ENCODE measurements at regions not wholly inside any gene's neighbourhood (a gene's known extent, or its start where the extent isn't known, plus 50 kb on each side); places are given as distances from the start of the nearest gene placed in this dataset.

GRCh38 chr17:17398188-17398942 lies 78.4 kb upstream of the MED9 start:
- DNase-seq (ENCODE audit: low read depth), result no peak
- in situ Hi-C loops (cut with HindIII; ENCODE audit: low pct_unique_long_range_greater_than_20kb, low sequenced_read_pairs), result no loop called here

- in situ Hi-C loops (cut with HindIII; ENCODE audit: low pct_unique_long_range_greater_than_20kb, low sequenced_read_pairs), result no loop called here
- no peak for DNase-seq (ENCODE audit: low read depth)
Observed at GRCh38 chr17:17398943-17399926, 77.6 kb upstream of the MED9 start.

GRCh38 chr17:17400070-17400469 lies 76.7 kb upstream of the MED9 start:
- no peak for DNase-seq (ENCODE audit: low read depth)
- in situ Hi-C loops (cut with HindIII; ENCODE audit: low pct_unique_long_range_greater_than_20kb, low sequenced_read_pairs), result no loop called here

- DNase-seq (ENCODE audit: low read depth), result no peak
- in situ Hi-C loops (cut with HindIII; ENCODE audit: low pct_unique_long_range_greater_than_20kb, low sequenced_read_pairs), result no loop called here
Observed at GRCh38 chr17:17400566-17401184, 76.1 kb upstream of the MED9 start.

GRCh38 chr17:17401271-17401781 lies 75.5 kb upstream of the MED9 start:
- in situ Hi-C loops (cut with HindIII; ENCODE audit: low pct_unique_long_range_greater_than_20kb, low sequenced_read_pairs), result no loop called here
- peak; percentile 13 for DNase-seq (ENCODE audit: low read depth)

- no peak for DNase-seq (ENCODE audit: low read depth)
- in situ Hi-C loops (cut with HindIII; ENCODE audit: low pct_unique_long_range_greater_than_20kb, low sequenced_read_pairs), result no loop called here
Observed at GRCh38 chr17:17402558-17402957, 74.2 kb upstream of the MED9 start.

- no peak for DNase-seq (ENCODE audit: low read depth)
- in situ Hi-C loops (cut with HindIII; ENCODE audit: low pct_unique_long_range_greater_than_20kb, low sequenced_read_pairs), result no loop called here
Observed at GRCh38 chr17:17403065-17403464, 73.7 kb upstream of the MED9 start.

- in situ Hi-C loops (cut with HindIII; ENCODE audit: low pct_unique_long_range_greater_than_20kb, low sequenced_read_pairs), result no loop called here
- no peak for DNase-seq (ENCODE audit: low read depth)
Observed at GRCh38 chr17:17403899-17404576, 72.8 kb upstream of the MED9 start.

GRCh38 chr17:17405673-17406072 lies 71.1 kb upstream of the MED9 start:
- in situ Hi-C loops (cut with HindIII; ENCODE audit: low pct_unique_long_range_greater_than_20kb, low sequenced_read_pairs), result no loop called here
- DNase-seq (ENCODE audit: low read depth), result no peak

GRCh38 chr17:17406225-17406624 lies 70.6 kb upstream of the MED9 start:
- DNase-seq (ENCODE audit: low read depth), result no peak
- in situ Hi-C loops (cut with HindIII; ENCODE audit: low pct_unique_long_range_greater_than_20kb, low sequenced_read_pairs), result no loop called here

GRCh38 chr17:17408236-17408794 lies 68.5 kb upstream of the MED9 start:
- in situ Hi-C loops (cut with HindIII; ENCODE audit: low pct_unique_long_range_greater_than_20kb, low sequenced_read_pairs), result no loop called here
- no peak for DNase-seq (ENCODE audit: low read depth)

- no peak for DNase-seq (ENCODE audit: low read depth)
- in situ Hi-C loops (cut with HindIII; ENCODE audit: low pct_unique_long_range_greater_than_20kb, low sequenced_read_pairs), result no loop called here
Observed at GRCh38 chr17:17410357-17410756, 66.4 kb upstream of the MED9 start.

GRCh38 chr17:17411692-17412091 lies 65.1 kb upstream of the MED9 start:
- DNase-seq (ENCODE audit: low read depth), result no peak
- in situ Hi-C loops (cut with HindIII; ENCODE audit: low pct_unique_long_range_greater_than_20kb, low sequenced_read_pairs), result no loop called here

- DNase-seq (ENCODE audit: low read depth), result no peak
- in situ Hi-C loops (cut with HindIII; ENCODE audit: low pct_unique_long_range_greater_than_20kb, low sequenced_read_pairs), result no loop called here
Observed at GRCh38 chr17:17412326-17412725, 64.5 kb upstream of the MED9 start.

- DNase-seq (ENCODE audit: low read depth), result no peak
- in situ Hi-C loops (cut with HindIII; ENCODE audit: low pct_unique_long_range_greater_than_20kb, low sequenced_read_pairs), result no loop called here
Observed at GRCh38 chr17:17413215-17413792, 63.5 kb upstream of the MED9 start.

- in situ Hi-C loops (cut with HindIII; ENCODE audit: low pct_unique_long_range_greater_than_20kb, low sequenced_read_pairs), result no loop called here
- no peak for DNase-seq (ENCODE audit: low read depth)
Observed at GRCh38 chr17:17413821-17414220, 63.0 kb upstream of the MED9 start.

- DNase-seq (ENCODE audit: low read depth), result no peak
- in situ Hi-C loops (cut with HindIII; ENCODE audit: low pct_unique_long_range_greater_than_20kb, low sequenced_read_pairs), result no loop called here
Observed at GRCh38 chr17:17414341-17414805, 62.4 kb upstream of the MED9 start.

GRCh38 chr17:17415006-17415405 lies 61.8 kb upstream of the MED9 start:
- no peak for DNase-seq (ENCODE audit: low read depth)
- in situ Hi-C loops (cut with HindIII; ENCODE audit: low pct_unique_long_range_greater_than_20kb, low sequenced_read_pairs), result no loop called here
